Brain microvascular endothelial cell (primary cell): ENCODE measurements at regions not wholly inside any gene's neighbourhood (a gene's known extent, or its start where the extent isn't known, plus 50 kb on each side); places are given as distances from the start of the nearest gene placed in this dataset.

Experiments
- DNase-seq: peaks from one replicate; pipeline ENCODE4 v3.0.0-alpha.2; 2020
- H3K27ac ChIP-seq: fragments of 250-450 bp; sonication (Bioruptor Pico); 2 replicates; pipeline ENCODE4 v1.5.1; 2020; ENCODE audit warnings: mild to moderate bottlenecking, moderate library complexity
- H3K27me3 ChIP-seq: fragments of 250-450 bp; sonication (Bioruptor Pico); replicated peaks from 2 replicates; pipeline ENCODE4 v1.5.1; 2020; ENCODE audit warnings: mild to moderate bottlenecking
- H3K36me3 ChIP-seq: fragments of 250-450 bp; sonication (Bioruptor Pico); replicated peaks from 2 replicates; pipeline ENCODE4 v1.5.1; 2020; ENCODE audit warnings: mild to moderate bottlenecking
- H3K4me3 ChIP-seq: 2 replicates; pipeline ENCODE4 v1.5.1; 2011; ENCODE audit warnings: low read depth, mild to moderate bottlenecking, control low read depth, low read length, moderate library complexity
- CTCF ChIP-seq: IDR thresholded peaks from 2 replicates; pipeline ENCODE4 v1.5.1; 2011; ENCODE audit warnings: low read depth, mild to moderate bottlenecking, moderate library complexity, low read length, control low read depth, inconsistent platforms; ENCODE audit errors: missing control alignments
- in situ Hi-C: cut with HindIII; loops from 2 replicates; pipeline ENCODE4 v1.10.0; 2017; ENCODE audit warnings: low sequenced_read_pairs, low pct_ligation_motif_present

DNA sequence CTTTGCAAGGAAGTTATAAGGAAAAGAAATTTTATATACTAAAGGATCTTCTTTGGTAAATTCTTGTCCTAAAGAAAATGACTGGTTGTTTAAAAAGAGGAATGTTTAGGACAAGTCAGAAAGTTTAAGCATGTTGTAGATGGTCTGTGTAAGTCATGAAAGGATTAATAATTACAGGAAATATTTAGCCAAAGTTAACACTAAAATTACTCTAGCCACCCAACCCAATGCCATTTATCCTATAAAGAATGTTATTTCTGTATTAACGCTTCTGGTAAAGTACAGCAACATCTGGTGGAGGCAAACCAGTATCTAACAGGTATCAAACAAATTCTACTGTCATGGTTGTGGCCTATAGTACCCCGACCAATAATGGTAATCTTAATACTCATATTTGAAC lies 546.9 kb upstream of the PKDCC start:
- DNase-seq, result no peak
- H3K36me3 ChIP-seq, result no peaks in the 10 kb centered on the region
- TF ChIP-seq CTCF, result no peak
- H3K4me3 ChIP-seq, result no peak overlapping the region
- in situ Hi-C loops, result no loop called here
- H3K27ac ChIP-seq, result no peak overlapping the region
- H3K27me3 ChIP-seq, result no peaks in the 10 kb centered on the region

DNA sequence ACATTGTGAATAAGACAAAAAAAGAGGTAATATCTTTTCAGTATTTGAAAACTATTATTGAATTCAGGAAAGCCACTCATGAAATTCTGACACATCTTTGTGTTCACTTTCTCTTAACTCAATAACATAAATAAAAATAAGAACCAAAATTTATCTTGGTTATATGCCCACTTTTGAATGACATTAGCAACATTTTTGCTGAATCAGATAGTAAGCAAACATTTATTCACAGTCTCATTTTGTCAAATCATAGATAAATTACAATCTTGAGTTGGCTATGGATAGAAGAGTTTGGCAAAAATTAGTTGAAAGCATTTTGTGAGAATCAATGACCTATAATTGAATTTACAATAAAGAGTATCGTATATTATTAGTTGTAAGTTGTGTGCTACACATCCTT lies 545.1 kb upstream of the PKDCC start:
- no peak for DNase-seq
- no peak for TF ChIP-seq CTCF
- Histone ChIP-seq H3K4me3 (no peak overlapping the region), H3K27ac (no peak overlapping the region), H3K36me3 (no peaks in the 10 kb centered on the region), H3K27me3 (no peaks in the 10 kb centered on the region)
- in situ Hi-C loops, result no loop called here

GRCh38 chr2:41504532-41504931 lies 543.3 kb upstream of the PKDCC start:
- Histone ChIP-seq H3K27ac (no peak overlapping the region), H3K27me3 (no peaks in the 10 kb centered on the region), H3K4me3 (no peak overlapping the region), H3K36me3 (no peaks in the 10 kb centered on the region)
- no peak for DNase-seq
- in situ Hi-C loops, result no loop called here
- no peak for TF ChIP-seq CTCF

DNA sequence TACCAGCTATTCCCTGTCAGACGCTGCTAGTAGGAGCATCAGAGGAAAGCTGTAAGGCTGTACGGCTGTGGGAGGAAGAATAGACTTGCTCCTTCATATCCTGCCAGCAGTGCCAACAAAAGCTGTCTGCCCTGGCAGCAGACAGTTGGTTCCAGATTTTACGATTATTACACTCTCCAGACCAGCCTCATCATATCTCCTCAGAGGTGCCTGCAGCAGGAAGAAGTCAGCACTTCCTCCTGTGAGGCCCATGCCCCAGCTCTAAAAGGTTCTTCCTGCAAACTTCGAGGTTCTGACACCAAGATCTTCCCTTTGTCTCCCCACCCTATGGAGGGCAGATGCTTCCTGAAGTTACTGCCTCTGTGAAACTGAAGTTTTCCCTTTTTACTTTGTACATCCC lies 537.7 kb upstream of the PKDCC start:
- no peaks in the 10 kb centered on the region for H3K36me3 ChIP-seq
- no peak for TF ChIP-seq CTCF
- DNase-seq, result no peak
- H3K4me3 ChIP-seq, result no peak overlapping the region
- H3K27ac ChIP-seq, result no peak overlapping the region
- in situ Hi-C loops, result no loop called here
- H3K27me3 ChIP-seq, result no peaks in the 10 kb centered on the region

GRCh38 chr2:41521211-41521610 lies 526.6 kb upstream of the PKDCC start:
- no peaks in the 10 kb centered on the region for H3K27me3 ChIP-seq
- no peaks in the 10 kb centered on the region for H3K36me3 ChIP-seq
- no peak for DNase-seq
- H3K27ac ChIP-seq, result no peak overlapping the region
- no peak overlapping the region for H3K4me3 ChIP-seq
- no peak for TF ChIP-seq CTCF
- in situ Hi-C loops, result no loop called here

GRCh38 chr2:41527525-41528323 lies 520.1 kb upstream of the PKDCC start:
- Histone ChIP-seq H3K27me3 (no peaks in the 10 kb centered on the region), H3K36me3 (no peaks in the 10 kb centered on the region), H3K4me3 (no peak overlapping the region), H3K27ac (no peak overlapping the region)
- no peak for DNase-seq
- no peak for TF ChIP-seq CTCF
- in situ Hi-C loops, result no loop called here
